Fibroblast of peridontal ligament (primary cell): ENCODE measurements at regions not wholly inside any gene's neighbourhood (a gene's known extent, or its start where the extent isn't known, plus 50 kb on each side); places are given as distances from the start of the nearest gene placed in this dataset.
"Not testable (repeated sequence)": the region's sequence is repeated elsewhere in the genome, so short reads cannot be mapped to it uniquely, and the experiment has no call there.

ENCODE experiments used
- DNase-seq: peaks from one replicate; pipeline ENCODE4 v3.0.0-alpha.2; 2010; ENCODE audit errors: extremely low read depth

DNA sequence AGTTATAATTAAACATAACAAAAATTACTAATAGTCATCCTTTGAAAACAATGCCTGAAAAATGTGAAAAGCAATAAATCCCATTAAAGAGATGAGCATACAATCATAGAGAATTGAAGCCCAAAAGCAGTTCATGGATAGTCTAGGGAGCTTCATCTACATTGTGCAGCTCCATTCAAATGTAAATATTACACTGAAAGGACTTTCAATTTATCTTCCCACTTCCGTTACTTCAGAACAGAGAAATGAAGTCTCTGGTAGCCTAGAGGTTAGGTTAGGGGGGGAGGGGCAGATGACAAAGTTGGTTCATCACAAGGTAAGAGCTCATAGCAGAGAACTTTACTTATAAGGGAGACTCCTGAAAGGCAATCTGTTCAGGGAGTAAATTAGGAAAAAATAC lies 126.6 kb upstream of the RGPD4 start:
- DNase-seq, result no peak

DNA sequence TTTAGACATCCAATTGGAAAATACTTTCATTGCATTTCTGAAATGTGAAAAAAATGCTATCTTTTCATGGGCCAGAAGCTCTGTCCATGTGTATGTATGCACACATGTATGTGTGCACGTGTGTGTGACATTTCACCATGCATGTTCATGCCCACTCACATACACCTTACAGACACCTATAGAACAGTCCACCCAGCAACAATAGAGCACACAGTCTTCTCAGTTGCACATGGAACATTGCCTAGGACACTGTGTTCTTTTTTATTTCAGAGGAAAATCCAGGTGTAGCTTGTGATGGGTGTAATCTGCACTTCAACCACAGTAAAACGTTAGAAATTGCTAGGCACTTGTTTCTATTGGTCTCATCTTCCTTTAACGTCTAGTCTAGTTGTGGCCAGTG lies 114.8 kb upstream of the RGPD4 start:
- no peak for DNase-seq

DNA sequence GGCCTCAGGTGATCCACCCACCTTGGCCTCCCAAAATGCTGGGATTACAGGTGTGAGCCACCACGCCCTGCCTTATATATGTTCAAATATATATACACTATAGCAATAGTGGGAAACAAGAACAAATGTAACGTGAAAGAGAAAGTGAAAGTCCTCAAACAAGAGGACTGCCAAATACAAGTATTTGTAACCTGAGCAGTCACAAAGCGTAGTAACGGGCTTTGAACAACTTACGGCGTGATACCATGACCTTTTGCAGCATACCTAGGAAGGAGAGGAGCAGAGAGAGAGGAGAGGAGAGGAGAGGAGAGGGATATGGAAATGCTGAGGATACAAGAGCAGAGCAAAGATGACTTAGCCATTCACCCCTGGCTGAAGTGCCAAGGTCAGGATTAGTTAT lies 113.8 kb upstream of the RGPD4 start:
- peak; percentile 1 for DNase-seq

DNA sequence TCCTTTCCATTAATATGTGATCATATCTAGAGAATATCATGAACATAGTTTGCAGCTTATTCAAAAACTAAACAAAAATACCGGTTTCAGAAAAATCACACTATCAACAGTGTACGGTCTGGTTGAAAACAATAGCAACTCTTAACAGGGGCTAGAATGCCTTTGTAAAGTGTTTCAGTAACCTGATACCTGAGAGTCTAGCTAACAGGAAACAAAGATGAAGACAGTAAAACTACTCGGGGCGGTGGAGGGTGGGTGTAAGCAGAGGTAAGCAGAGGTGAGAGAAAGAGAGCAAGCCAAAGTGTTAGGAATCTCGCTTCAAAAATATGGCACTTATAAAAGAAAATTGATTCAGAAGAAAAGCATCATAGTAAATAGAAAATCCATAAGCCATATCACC lies 109.0 kb upstream of the RGPD4 start:
- no peak for DNase-seq

DNA sequence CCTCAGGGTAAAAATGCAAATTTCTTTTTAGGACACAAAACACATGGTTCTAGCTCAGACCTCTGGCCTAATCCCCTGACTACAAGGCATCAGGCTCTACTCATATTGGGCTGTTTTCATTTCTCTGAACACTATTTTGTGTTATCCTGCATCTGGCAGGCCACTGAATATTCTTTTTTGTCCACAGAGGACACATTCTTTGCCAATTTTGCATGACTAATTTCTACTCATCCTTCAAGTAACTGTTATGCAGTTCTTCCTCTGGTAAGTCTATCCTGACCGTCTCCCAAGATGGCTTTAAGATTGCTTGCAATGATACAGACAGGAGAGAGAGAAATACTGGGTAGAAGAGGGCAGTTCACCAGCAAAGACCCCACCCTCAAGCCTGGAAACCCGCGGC lies 107.6 kb upstream of the RGPD4 start:
- DNase-seq, result no peak

DNA sequence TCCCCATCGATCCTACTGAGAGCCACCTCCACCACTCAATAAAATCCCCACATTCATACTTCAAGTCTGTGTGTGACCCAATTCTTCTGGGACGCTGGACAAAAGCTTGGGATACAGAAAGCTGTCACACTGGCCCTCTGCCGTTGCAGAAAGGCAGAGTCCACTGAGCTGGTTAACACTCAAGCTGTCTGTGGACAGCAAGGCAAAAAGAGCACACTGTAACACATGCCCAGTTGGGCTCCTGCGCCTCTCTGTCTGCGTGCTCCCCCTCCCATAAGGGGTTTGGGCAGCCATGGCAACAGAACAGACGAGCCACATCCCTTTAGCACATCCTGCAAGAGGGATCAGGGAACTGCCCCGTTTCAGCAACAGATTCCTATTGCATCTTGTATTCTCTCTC lies 106.9 kb upstream of the RGPD4 start:
- no peak for DNase-seq

DNA sequence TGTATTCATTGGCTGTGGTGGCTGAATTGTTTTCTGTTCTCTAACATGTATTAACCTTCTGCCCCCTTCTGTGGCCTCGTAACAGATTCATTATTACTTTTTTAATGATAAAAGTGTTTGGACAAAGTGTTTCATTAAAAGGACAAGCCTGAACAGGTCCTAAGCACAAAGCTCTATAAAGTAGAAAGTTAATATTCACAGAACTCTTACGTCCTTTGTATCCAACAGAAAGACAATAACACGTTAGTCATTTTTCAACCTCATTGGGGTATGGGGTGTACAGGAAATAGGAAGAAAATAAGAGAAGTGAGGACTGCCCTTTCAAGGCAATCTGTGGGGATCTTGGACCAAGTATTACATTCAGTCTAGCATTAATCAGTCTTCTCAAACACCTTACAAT lies 105.5 kb upstream of the RGPD4 start:
- DNase-seq, result no peak

DNA sequence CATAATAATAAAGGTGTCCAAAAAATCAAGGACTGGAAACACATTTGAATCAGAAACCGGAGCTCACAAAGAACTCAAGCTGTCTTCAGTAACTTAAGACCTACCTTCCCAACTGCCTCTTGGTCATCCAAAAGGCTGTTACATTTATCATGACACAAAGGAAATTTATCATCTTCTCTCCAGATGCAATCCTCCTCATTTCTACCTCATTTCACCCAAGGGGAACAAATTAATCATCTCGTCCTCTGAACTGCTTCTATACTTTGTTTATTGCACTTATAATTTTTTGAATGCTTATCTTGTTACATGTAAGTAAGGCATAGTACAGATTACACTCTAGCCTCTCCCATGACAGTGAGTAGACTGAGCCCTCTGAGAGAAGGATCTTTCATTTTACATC lies 105.1 kb upstream of the RGPD4 start:
- DNase-seq, result no peak

DNA sequence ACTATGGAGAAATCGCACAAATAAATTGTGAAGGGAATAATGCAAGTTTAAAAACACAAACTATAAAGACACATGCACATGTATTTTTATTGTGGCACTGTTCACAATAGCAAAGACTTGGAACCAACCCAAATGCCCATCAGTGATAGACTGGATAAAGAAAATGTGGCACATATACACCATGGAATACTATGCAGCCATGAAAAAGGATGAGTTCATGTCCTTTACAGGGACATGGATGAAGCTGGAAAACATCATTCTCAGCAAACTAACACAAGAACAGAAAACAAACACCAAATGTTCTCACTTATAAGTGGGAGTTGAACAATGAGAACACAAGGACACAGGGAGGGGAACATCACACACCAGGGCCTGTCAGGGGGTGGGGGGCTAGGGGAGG lies 100.9 kb upstream of the RGPD4 start:
- not testable (repeated sequence) for DNase-seq

DNA sequence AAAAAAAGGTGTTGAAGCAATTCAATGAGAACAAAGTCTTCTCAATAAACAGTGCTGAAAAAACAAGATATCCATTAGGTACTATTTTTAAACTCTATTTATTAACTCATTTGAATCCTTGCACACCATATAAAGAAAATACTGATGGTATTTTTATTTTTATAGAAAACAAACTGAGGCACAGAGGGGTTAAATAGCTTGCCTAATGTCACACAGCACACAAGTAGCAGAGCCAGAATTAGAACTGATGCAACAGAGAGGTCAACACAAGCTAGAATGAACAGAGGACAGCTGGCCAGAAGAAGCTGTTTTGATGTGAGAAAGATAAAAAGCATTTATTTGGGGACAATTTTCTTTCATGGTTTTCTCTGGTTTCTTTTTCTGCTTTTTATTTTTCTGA lies 99.4 kb upstream of the RGPD4 start:
- DNase-seq, result no peak

DNA sequence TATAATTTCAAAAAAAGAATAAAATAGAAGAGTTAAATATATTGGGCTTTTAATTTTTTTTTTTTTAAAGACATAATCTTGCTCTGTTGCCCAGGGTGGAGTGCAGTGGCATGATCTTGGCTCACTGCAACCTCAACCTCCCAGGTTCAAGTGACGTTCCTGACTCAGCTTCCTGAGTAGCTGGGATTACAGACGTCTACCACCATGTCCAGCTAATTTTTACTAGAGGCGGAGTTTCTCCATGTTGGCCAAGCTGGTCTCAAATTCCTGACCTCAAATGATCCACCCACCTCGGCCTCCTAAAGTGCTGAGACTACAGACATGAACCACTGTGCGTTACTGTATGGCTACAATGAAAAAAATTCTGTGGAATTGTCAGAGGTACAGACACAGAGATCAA lies 98.1 kb upstream of the RGPD4 start:
- no peak for DNase-seq

DNA sequence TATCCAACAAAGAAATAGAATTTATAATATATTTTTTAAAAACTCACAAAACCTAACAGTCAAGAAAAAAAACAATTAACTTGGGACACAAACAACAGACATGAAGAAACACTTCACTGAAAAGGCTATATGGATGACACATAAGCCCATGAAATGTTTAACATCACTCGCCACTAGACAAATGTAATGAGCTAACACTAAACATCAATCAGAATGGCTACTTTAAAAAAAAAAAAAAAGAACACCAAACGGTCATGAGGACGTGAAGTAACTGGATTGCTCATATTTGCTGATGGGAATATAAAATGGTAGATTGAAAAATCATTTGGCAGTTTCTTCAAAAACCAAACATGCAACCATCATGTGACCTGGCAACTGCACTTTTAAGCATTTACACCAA lies 97.3 kb upstream of the RGPD4 start:
- no peak for DNase-seq

DNA sequence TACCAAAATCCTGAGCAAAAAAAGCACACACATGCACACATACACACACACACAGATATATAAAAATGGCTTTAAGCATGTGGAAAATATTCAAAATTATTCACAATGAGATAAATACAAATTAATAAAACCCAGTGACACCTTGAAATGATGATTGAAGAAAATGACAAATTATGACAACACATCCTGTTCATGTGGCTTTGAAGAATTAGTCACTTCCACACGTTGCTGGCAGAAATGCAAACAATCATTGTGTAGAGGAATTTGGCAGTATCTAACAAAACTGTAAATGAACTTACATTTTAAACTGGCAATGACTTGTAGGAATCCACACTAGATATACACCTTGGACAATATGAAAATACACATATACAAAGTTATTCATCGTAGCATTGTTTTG lies 95.8 kb upstream of the RGPD4 start:
- DNase-seq, result no peak

DNA sequence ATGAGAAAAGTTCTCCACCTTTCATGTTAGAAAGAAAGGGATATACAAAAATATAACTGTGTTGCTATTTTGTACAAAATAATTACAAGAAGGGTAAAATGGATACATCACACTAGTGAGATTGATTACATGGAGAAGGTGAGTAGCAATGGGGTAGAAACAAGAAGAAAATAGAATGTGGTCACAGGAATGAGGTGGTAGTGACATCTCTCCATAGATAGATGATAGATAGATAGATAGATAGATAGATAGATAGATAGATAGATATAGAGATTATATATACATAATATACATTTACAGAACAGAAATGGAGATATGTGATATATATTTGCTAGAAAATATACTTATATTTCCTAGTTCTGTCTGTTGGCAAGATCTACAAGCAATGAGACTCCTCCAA lies 95.3 kb upstream of the RGPD4 start:
- DNase-seq, result no peak

DNA sequence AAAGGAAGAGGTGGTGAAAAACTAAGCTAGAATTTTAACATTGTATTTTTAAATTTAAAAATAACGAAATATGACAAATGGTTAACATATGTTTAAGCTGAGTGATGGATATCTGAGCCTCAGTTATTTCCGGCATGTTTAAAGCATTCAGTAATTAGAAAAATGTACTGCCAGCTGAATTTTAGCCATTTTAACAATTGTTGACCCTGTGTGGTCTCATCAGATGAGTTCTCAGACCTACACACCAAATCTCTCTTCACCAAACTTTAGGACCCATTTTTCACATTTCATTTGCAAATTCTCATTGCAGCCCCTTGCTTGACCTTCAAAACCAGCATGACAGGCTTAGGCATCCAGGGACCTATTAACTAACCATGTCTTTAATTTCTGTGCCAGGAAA lies 91.5 kb upstream of the RGPD4 start:
- DNase-seq, result no peak

DNA sequence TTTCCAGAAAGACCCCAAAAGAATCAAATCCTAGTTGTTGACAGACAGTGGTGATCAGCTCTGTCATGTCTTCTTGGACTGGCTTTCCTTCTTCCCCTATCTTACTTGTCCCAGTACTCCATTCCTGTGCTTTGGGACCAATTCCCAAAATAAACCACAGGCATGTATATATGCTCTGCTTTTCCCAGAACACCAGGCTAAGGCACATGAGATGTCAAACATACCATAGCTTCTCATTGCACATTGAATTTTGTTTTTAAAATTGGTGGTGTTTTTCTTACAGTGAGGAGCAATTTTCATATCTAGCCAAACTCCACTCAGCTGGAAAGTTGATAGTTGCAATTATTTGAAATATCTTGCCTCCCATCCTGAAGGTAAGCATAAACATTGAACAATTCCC lies 88.9 kb upstream of the RGPD4 start:
- DNase-seq, result no peak

DNA sequence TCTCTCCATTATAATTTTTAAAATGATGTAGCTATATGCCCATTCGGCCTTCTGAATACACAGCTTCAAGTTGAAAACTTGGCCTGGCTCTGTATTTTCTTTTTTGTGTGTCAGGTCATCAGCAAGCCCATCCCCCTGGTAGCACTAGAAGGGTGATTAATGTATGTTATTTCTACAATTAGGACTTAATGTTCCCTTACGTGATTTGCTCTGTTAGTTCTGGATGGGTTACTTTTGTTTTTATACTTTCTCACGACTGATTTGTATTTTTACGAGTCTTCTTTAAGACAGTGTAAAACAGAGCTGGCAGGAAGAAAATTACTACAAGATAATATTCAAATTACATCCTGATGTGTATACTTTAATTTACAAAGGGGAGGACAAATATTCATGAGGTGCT lies 88.4 kb upstream of the RGPD4 start:
- no peak for DNase-seq

DNA sequence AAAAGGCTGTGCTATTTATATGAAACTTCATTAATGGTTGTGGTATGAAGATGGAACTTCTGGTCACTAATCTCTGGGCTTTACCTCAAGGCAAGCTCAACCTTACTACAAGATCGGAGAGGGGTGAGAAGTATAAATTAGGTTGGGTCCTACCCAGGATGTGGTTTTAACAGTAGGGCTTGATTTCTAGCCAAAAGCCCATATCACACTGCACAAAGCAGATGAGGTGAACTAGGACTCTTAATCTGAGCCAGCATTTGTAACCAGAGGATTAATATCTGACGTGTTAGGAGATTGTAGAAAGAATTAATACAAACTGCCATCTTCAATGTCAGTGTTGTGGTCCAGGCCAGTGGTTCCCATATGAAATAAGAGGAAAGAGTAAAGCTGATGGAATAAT lies 86.4 kb upstream of the RGPD4 start:
- DNase-seq, result no peak

DNA sequence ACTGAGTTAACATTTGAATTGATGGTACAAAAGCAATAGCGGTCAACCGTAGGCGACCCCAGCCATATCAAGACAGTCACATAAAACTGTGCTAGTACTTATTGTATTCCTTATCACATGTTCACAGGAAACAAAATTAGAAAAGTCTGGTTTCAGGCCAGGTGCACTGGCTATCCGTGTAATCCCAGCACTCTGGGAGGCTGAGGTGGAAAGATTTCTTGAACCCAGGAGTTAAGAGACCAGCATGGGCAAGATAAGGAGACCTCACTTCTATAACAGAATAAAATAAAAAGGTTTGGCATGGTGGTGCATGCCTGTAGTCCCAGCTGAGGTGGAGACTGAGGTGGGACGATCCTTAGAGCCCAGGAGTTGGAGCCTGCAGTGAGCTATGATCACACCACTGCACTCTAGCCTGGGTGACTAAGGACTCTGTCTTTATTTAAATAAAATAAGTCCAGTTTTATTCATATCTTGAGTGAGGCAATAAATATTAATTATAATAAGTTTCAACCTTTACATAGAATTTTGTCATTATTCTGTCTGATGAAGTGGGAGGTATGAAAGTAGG lies 84.1 kb upstream of the RGPD4 start:
- no peak for DNase-seq

DNA sequence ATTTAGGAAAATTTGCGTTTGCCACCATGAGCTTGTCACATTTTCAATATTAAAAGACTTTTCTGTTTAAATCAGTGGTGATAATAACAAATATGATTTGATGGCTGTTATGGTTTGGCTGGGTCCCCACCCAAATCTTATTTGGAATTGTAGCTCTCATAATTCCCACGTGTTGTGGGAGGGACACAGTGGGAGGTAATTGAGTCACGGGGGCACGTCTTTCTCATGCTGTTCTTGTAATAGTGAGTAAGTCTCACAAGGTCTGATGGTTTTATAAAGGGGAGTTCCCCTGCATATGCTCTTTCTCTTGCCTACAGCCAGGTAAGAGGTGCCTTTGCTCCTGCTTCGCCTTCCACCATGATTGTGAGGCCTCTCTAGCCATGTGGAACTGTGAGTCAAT lies 83.4 kb upstream of the RGPD4 start:
- no peak for DNase-seq

DNA sequence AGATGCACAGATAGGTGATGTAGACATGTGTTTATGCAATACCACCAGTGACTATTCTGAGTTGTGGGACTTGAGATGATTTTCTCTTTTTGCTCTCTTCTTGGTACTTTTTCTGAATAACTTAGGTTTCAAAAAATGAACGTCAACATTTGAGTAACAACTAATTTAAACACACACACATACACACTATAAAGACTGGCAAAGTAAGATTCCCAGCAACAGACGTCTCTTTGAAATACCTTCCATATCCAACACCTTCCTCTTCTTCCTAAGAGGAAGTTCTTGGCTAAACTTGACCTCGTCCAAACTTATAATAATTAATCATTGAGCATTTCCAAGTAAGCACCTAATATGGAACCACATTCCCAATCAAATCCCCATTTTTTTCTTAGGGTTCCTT lies 81.6 kb upstream of the RGPD4 start:
- DNase-seq, result no peak

DNA sequence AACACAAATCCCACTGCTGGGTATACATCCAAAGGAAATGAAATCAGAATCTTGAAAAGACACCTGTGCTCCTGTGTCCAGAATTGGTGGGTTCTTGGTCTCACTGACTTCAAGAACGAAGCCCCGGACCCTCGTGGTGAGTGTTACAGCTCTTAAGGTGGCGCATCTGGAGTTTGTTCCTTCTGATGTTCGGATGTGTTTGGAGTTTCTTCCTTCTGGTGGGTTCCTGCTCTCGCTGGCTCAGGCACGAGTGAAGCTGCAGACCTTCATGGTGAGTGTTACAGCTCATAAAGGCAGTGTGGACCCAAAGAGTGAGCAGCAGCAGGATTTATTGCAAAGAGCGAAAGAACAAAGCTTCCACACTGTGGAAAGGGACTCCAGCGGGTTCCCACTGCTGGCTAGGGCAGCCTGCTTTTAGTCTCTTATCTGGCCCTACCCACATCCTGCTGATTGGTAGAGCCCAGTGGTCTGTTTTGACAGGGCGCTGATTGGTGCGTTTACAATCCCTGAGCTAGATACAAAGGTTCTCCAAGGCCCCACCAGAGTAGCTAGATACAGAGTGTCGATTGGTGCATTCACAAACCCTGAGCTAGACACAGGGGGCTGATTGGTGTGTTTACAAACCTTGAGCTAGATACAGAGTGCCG lies 80.0 kb upstream of the RGPD4 start:
- DNase-seq, result not testable (repeated sequence)

DNA sequence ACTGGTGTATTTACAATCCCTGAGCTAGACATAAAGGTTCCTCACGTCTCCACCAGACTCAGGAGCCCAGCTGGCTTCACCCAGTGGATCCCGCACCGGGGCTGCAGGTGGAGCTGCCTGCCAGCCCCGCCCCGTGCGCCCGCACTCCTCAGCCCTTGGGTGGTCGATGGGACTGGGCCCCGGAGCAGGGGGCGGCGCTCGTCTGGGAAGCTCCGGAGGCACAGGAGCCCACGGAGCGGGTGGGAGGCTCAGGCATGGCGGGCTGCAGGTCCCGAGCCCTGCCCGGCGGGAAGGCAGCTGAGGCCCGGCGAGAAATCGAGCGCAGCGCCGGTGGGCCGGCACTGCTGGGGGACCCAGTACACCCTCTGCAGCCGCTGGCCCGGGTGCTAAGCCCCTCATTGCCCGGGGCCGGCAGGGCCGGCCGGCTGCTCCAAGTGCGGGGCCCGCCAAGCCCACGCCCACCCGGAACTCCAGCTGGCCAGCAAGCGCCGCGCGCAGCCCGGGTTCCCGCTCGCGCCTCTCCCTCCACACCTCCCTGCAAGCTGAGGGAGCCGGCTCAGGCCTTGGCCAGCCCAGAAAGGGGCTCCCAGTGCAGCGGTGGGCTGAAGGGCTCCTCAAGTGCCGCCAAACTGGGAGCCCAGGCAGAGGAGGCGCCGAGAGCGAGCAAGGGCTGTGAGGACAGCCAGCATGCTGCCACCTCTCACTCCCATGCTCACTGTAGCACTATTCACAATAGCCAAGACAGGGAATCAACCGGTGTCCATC lies 79.3 kb upstream of the RGPD4 start:
- DNase-seq, result not testable (repeated sequence)
